ENCODE measurements at regions not wholly inside any gene's neighbourhood (a gene's known extent, or its start where the extent isn't known, plus 50 kb on each side); places are given as distances from the start of the nearest gene placed in this dataset.

GRCh38 chr1:234672349-234673135 is 62.6 kb upstream of the IRF2BP2 start:
- no peak for DNase-seq (ENCODE audit: low read depth)

GRCh38 chr1:234670967-234671626 is 61.1 kb upstream of the IRF2BP2 start:
- DNase-seq (ENCODE audit: low read depth): no peak

GRCh38 chr1:234669499-234669898 is 59.5 kb upstream of the IRF2BP2 start:
- DNase-seq (ENCODE audit: low read depth): no peak

- no peak for DNase-seq (ENCODE audit: low read depth)
Measured at GRCh38 chr1:234668577-234668955, 58.6 kb upstream of the IRF2BP2 start.

GRCh38 chr1:234667600-234668576 is 57.9 kb upstream of the IRF2BP2 start:
- DNase-seq (ENCODE audit: low read depth): no peak

GRCh38 chr1:234666761-234667160 is 56.8 kb upstream of the IRF2BP2 start:
- DNase-seq (ENCODE audit: low read depth): no peak

- no peak for DNase-seq (ENCODE audit: low read depth)
Measured at GRCh38 chr1:234665975-234666605, 56.1 kb upstream of the IRF2BP2 start.

- no peak for DNase-seq (ENCODE audit: low read depth)
Measured at GRCh38 chr1:234662148-234662547, 52.2 kb upstream of the IRF2BP2 start.

- no peak for DNase-seq (ENCODE audit: low read depth)
Measured at GRCh38 chr1:234661317-234661928, 51.4 kb upstream of the IRF2BP2 start.

- DNase-seq (ENCODE audit: low read depth): no peak
Measured at GRCh38 chr1:234660536-234661316, 50.7 kb upstream of the IRF2BP2 start.

Data from HS-27A (cell line).